NB4 (cell line): ENCODE measurements at regions not wholly inside any gene's neighbourhood (a gene's known extent, or its start where the extent isn't known, plus 50 kb on each side); places are given as distances from the start of the nearest gene placed in this dataset.

Experiments
- DNase-seq: peaks from one replicate; pipeline ENCODE4 v3.0.0; 2010; ENCODE audit warnings: low read depth
- H3K4me3 ChIP-seq: one replicate; pipeline ENCODE4 v1.5.1; 2011; ENCODE audit warnings: mild to moderate bottlenecking, low read depth, low read length, moderate library complexity
- CTCF ChIP-seq: IDR thresholded peaks from one replicate; pipeline ENCODE4 v1.5.1; 2012; ENCODE audit warnings: low read depth, low read length
- MAX ChIP-seq: IDR thresholded peaks from 2 replicates; pipeline ENCODE4 v1.6.1; 2011; ENCODE audit warnings: low read depth, low read length
- MYC ChIP-seq: IDR thresholded peaks from 2 replicates; pipeline ENCODE4 v1.6.1; 2011; ENCODE audit warnings: low read depth, low read length
- POLR2A ChIP-seq: IDR thresholded peaks from 2 replicates; pipeline ENCODE4 v1.6.1; 2011; ENCODE audit warnings: mild to moderate bottlenecking; ENCODE audit not compliant: insufficient read length; ENCODE audit errors: extremely low read depth

GRCh38 chr5:4704951-4705350, 435.2 kb upstream of the ADAMTS16 start:
- no peak for TF ChIP-seq POLR2A
- no peak for TF ChIP-seq MYC
- DNase-seq: no peak
- no peak overlapping the region for H3K4me3 ChIP-seq

GRCh38 chr5:4716781-4717180, 423.3 kb upstream of the ADAMTS16 start:
- TF ChIP-seq POLR2A (no peak), MYC (no peak), CTCF (no peak), MAX (no peak)
- DNase-seq: no peak
- H3K4me3 ChIP-seq: no peak overlapping the region

- H3K4me3 ChIP-seq: no peak overlapping the region
- no peak for DNase-seq
- no peak for TF ChIP-seq CTCF
Observed at GRCh38 chr5:4717446-4717845, 422.7 kb upstream of the ADAMTS16 start.

GRCh38 chr5:4720831-4721230, 419.3 kb upstream of the ADAMTS16 start:
- H3K4me3 ChIP-seq: no peak overlapping the region
- no peak for TF ChIP-seq MYC
- no peak for TF ChIP-seq POLR2A
- no peak for TF ChIP-seq CTCF
- no peak for TF ChIP-seq MAX
- DNase-seq: no peak

GRCh38 chr5:4722886-4723285, 417.2 kb upstream of the ADAMTS16 start:
- no peak overlapping the region for H3K4me3 ChIP-seq
- no peak for TF ChIP-seq MAX
- DNase-seq: no peak

GRCh38 chr5:4725594-4725993, 414.5 kb upstream of the ADAMTS16 start:
- TF ChIP-seq POLR2A (no peak), MYC (no peak), CTCF (no peak), MAX (no peak)
- no peak overlapping the region for H3K4me3 ChIP-seq
- no peak for DNase-seq

- DNase-seq: no peak
- H3K4me3 ChIP-seq: no peak overlapping the region
- TF ChIP-seq POLR2A (no peak), CTCF (no peak), MAX (no peak), MYC (no peak)
Observed at GRCh38 chr5:4730279-4730678, 409.9 kb upstream of the ADAMTS16 start.
